ENCODE measurements at regions not wholly inside any gene's neighbourhood (a gene's known extent, or its start where the extent isn't known, plus 50 kb on each side); places are given as distances from the start of the nearest gene placed in this dataset.

DNA sequence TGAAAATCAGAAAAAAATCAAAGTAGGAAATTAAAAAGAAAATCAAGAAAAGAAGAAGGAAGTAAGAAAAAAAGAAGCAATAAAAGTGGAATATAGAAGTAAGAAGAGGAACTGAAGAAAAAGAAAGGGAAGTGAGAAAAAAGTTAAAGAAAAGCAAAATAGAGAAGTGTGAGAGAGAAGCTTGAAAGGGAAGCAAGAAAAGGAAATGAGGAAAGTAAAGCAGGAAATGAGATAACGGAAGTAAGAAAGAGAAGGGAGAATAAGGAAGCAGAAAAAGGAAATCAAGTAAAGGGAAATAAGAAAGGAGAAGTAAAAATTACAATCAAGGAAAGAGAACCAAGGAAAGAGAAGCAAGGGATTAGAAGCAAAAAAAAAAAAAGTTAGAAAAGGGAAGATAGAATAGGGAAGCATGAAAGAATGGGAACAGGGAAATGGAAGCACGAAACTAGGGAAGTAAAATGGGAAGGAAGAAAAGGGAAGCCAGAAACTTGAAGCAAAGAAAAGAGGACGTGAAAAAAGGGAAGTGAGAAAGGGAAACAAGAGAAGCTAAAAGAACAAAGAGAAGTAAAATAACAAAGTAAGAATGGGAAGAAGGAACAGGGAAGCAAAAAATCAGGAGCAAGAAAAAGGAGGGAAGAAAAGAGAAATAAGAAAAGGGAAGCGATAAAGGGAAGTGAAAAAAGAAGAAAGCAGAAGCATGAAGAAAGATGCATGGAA lies 243.3 kb upstream of the NCKAP5 start:
- DNase-seq (ENCODE audit: low read depth in 2 of 2), result no peak

DNA sequence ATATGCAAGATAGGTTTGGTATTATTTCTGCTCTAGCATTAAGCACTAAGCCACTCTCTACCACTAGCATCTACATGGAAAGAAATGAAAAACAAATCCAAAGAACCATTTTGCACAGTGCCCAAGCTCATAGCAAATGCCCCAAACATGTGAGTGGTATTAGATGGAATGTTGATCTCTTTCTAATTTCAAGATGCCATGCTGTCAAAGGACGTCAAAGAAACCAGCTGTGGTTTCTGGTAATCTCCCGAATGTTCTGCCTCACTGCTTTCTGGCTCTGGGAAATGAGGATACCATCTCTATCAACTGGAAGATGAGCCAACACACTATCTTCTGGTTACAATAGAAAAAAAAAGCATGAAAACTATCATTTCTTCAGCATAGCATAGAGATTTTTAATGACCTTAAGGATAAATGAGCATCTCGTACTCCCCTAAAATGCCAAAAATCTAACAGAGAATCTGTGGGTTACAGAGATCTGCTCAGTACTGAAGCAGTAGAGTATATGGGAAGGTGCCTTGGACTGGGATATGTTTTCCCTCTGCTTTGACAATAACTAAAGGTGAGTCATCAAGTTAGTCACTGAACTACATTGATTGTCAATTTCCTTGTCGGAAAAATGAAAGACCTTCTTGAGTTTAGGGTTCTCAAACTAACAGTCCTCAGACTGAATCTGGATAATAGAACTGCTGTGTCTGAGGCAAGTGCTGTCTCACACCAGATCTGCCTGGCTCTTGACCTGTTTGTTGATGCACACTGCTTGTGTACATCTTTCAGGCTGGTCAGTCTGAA lies 244.8 kb upstream of the NCKAP5 start:
- no peak for DNase-seq (ENCODE audit: low read depth in 2 of 2)

DNA sequence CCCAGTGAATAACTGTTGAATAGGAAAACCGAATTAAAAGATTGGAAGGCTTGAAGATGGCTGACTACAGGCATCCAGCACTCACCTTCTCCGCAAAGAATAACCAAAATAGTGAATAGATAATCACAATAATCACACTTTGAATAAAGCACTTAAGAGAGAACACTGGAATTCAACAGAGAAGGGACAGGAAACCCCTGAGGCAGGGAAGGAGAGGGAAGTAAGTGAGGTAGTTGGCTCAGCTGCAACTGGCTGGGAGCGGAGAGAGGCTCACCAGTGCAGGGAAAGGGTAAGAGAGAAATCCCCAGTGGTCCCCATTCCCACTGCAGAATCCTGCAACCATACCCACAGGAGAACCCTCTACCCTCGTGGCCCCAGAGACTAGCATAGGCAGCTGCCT lies 246.6 kb upstream of the NCKAP5 start:
- DNase-seq (ENCODE audit: low read depth in 2 of 2), result no peak

DNA sequence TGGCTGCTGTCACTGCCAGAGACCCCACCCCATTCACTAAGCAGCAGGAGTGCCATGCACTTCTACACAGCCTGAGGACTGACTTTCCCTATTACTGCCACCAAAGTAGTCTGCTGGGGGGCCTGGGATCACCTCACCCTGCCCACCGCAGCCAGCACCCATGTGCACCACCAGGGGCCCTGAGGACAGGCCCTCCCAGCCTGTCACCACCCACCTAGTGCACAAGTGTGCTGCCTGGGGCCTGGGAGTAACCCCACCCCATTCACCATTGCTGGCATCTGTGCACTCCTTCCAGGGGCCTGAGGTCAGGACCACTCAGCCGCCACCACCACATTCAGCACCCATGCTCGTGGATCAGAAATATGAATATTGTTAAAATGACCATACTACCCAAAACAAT lies 247.8 kb upstream of the NCKAP5 start:
- DNase-seq (ENCODE audit: low read depth in 2 of 2), result no peak

DNA sequence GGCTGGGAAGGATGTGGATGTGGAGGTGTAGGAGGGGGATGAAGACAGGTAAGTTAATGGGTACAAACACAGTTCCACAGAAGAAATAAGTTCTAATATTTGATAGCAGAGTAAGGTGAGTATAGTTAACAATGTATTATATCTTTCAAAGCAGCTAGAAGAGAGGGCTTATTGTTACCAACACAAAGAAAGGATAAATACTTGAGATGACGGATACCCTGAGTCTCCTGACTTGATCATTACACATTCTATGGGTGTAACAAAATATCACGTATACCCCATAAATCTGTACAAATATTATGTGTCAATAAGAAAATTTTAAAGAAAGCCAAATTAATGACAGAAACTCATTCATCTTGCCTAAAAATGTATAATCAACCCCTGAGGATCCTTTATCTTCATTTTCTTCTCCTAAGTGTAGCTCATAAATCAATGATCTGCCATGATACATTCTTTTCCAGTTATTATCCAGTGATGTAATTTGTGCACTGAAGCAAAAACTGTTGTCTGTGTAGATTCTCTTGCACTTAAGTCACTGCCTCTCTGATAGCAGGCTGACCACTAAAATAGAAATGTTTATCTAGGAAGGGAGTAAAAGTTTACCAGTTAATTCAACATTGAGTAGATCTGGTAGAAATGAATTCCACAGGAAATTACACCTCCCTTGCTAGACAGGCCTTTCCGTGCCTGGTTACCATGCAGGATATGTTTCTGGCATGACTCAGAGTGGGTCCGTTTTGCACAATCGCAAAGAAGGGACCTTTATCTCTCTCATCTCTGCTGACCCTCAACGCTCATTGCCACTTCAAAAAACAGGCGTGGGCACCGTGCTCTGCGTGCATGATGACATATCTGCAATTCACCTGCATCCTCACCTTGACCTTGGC lies 249.7 kb upstream of the NCKAP5 start:
- no peak for DNase-seq (ENCODE audit: low read depth in 2 of 2)

DNA sequence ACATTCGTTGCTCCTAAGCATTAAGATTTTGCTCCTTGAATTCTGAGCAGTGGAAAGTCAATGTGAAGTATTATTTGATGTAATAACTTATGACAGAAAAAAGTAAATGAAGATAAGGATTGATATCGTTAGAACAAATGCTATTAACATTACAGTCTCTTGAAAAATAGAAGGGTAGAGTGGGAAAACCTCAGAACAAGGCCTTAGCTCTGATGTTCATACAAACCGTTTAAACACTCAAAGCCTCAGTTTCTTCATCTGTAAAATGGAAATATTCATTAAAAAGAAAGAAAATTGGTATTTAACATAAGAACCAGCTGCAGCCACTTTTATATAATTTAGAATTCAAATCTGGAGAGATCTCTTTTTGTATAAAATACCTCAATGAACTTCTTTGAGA lies 250.4 kb upstream of the NCKAP5 start:
- DNase-seq (ENCODE audit: low read depth in 2 of 2), result no peak

- no peak for DNase-seq (ENCODE audit: low read depth in 2 of 2)
Observed at GRCh38 chr2:133819906-133820305, 251.6 kb upstream of the NCKAP5 start.

DNA sequence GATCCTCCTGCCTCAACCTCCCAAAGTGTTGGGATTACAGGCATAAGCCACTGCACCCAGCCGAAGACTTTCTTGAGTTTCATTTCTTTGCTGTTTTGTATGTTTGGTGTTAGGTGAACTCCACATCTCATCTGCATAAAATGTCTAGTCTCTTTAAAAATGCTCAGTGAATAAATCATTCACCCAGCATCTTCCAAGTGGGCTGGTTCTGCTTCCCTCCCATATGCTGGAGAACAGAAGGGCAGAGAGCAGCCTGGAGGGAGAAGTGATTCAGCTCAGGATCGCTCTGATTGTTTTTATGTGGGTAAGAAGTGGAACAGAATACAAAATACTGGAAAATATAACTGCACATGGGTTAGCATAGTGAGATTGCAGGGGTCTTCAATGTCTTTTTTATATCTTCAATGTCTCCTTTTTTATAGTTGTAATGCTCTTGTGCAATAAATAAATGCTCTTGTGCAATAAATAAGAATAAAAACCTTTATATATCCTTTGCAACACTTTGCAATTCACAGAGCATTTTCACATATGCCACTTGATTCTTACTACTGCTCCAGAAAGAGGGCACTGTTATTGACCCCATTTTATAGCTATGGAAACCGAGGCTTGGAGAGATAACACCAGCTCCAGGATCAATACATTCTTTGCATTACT lies 253.0 kb upstream of the NCKAP5 start:
- DNase-seq (ENCODE audit: low read depth in 2 of 2), result no peak

DNA sequence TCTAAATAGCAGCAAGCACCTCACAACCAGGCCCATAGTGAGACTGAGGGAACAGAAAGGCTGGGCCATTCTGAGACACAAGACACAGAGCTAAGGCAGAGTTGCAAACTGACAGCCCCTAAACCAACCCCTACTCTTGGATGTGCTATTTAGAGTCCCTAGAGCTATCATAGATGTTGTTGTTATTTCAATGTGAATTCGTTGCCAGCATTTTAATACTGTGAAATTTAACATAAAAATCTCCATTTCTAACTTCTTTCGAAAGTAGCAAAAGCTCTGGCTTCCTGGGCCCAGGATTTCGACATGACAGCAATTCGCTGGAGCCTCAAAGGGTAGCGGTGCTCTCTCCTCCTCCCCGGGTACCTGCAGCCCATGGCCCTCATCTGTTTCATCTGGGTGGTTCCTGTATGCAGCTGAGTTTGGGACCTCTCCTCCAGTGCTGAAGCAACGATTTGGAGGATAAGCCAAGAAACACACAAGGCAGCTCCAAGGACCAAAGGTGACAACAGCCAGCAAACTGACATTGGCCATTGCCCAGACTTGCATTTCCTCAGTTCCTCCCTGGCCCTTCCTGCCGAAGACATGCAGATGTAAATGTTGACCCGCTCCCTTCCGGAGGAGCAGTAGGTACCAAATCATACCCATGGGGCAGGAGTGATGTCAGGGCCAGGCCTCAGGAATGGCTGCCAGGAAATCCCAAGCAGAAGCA lies 254.4 kb upstream of the NCKAP5 start:
- DNase-seq (ENCODE audit: low read depth in 2 of 2), result no peak

DNA sequence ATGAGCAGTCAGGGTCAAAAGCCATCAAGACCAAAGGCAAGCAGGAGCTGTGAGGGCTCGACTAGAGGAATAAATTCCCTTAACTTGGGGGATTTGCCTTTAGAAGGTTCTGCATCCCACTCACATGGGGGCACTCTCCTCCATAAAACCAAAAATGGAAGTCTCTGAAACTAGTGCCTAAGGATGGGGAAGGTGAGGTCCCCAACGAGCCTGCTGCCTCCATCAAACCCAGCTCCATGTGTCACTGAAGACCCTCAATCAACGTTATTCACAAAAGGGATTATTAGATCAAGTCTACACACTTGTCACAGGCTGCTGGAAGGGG lies 254.9 kb upstream of the NCKAP5 start:
- DNase-seq (ENCODE audit: low read depth in 2 of 2), result no peak

DNA sequence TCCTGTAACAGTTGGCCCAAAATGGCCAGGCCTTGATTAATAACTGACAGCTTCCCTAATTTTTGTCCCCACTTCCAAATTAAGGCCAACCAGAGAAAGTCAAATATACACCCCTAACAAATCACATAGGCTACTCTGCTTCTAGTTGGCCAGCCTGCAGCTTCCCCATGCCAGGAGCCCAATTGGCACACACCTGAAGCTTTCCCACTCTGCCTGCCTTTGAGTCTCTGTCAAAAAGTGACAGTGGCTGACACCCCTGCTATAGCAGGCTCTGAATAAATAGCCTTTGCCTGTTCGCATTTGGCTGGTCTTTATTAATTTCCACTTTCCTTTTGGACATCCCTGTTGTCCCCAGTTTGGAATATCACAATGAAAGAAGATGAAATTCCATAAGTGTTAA lies 256.6 kb upstream of the NCKAP5 start:
- DNase-seq (ENCODE audit: low read depth in 2 of 2), result no peak

GRCh38 chr2:133825778-133826177 lies 257.5 kb upstream of the NCKAP5 start:
- no peak for DNase-seq (ENCODE audit: low read depth in 2 of 2)

- no peak for DNase-seq (ENCODE audit: low read depth in 2 of 2)
Observed at GRCh38 chr2:133828913-133829312, 260.6 kb upstream of the NCKAP5 start.

- no peak for DNase-seq (ENCODE audit: low read depth in 2 of 2)
Observed at GRCh38 chr2:133829450-133830020, 261.3 kb upstream of the NCKAP5 start.

GRCh38 chr2:133833746-133834145 lies 265.5 kb upstream of the NCKAP5 start:
- DNase-seq (ENCODE audit: low read depth in 2 of 2), result no peak

DNA sequence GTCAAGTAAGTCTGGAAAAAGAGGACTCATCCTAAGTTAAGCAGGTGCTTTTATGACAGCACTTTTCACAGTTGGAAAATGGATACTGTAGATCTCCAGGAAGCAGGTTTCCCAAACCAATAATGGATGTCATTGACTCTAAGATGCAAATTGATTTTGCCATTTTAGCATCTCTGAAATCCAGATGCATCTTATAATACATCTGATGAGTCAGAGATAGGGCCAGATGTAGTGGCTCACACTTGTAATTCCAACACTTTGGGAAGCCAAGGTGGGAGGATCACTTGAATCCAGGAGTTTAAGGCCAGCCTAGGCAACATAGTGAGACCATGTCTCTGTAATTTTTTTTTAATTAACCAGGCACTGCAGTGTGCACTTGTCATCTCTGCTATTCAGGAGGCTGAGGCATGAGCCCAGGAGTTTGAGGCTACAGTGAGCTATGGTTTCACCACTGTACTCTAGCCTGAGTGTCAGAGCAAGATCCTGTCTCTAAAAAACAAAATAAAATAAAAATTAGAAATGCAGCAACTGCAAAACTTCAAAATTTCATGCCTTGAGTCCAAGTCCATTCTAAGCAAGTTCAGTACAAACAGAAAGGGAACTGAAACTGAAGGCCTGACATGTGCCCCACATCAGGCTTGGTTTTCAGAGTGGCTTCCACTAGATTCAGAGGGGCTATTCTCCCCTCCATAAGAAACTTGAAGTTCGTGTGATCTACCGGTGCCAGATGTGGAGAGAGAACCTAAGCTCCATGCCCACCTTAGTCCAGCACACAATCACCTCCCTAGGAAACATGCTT lies 267.8 kb upstream of the NCKAP5 start:
- no peak for DNase-seq (ENCODE audit: low read depth in 2 of 2)

GRCh38 chr2:133836691-133837345 lies 268.6 kb upstream of the NCKAP5 start:
- DNase-seq (ENCODE audit: low read depth in 2 of 2), result no peak

GRCh38 chr2:133837441-133838094 lies 269.3 kb upstream of the NCKAP5 start:
- DNase-seq (ENCODE audit: low read depth in 2 of 2), result no peak

Measured in stimulated activated CD8-positive, alpha-beta memory T cell treated with anti-CD3 and anti-CD28 coated beads, Interleukin-15, amount 100 ng/mL, for 4 hours (primary cell).